ENCODE measurements at regions not wholly inside any gene's neighbourhood (a gene's known extent, or its start where the extent isn't known, plus 50 kb on each side); places are given as distances from the start of the nearest gene placed in this dataset.

DNA sequence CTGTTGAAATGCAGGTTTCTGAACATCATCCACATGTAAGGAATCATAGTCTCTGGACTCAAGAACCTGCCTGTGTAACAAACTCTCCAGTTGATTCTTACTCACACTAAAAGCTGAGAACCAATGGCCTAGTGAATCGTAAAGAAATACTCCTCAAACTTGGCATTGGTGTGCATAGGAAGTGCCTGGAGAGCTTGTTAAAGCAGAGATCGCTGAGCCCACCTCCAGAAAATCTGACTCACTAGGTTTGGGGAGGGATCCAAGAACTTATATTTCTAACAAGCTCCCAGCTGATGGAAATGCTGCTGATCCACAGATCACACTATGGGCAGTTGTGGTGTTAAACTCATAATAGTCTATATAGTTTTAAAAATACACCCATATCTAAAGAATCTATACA, 55.8 kb upstream of the LMCD1 start:
- TF ChIP-seq CTCF (IDR thresholded peaks at IDR 0.05) (no peak), POLR2A (IDR thresholded peaks at IDR 0.05) (no peak)
